ENCODE measurements at regions not wholly inside any gene's neighbourhood (a gene's known extent, or its start where the extent isn't known, plus 50 kb on each side); places are given as distances from the start of the nearest gene placed in this dataset.

DNA sequence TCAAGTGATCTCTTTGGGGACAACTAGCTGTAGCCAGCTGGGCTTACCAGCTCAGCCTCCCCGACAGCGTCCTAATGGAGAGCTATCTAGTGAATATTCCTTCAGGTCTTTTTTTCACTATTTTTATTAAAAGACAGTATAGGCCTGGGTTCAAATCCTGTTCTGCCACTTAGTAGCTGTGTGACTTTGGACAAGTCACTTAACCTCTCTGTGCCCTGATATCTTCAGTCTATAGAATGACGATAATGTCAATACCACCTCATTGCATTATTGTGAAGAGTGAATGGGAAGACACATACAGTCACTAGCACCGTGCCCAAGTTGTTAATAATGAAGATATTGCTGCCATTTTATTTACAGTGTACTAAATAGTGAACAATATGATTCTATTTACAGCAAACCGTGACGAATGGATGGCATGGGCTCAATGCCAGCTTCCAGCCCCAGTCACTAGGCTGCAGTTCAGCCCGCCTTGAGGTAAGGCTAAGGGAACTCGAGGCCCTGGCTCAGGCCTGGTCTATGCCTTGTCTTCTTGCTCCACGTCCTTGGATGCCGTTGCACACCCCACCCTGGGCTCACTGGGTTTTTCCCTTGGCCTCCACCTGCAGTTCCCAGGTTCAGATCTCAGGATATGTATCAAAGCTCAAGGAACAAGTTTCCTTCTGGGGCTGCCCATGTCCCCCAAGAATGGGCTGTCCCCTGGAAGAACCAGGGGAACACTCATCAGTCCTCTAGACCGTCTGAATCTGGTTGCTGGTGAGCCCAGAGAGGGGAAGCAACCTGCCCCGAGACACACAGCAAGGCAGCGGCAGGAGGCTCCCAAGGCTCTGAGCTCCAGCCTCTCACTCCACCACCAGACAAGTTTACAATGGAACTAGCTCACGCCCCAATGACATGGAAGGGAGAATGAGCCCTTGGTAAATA, 95.4 kb upstream of the TNRC6C start:
- no peak overlapping the region for H3K27ac ChIP-seq (ENCODE audit: low read length)
- H3K4me2 ChIP-seq (ENCODE audit: low read length) = no peak overlapping the region

DNA sequence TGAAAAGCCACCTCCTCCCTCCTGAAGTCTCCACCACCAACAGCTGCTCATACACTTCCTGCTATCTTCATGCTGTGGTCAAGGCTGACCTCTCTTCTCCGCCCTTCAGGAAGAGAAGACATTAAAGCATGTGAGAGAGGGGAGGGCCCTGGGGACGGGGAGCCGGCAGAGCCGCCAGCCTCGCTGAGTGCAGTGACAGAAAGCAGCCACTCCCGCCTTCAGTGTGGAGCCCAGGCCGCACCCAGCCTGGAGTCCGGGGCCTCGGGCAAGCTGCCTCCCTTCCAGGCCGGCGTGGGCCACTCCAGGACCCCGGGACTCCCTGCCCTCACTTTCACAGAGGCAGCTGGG, 94.7 kb upstream of the TNRC6C start:
- Histone ChIP-seq H3K79me2 (ENCODE audit: low read length) (no peaks in the 10 kb centered on the region), H3K27ac (ENCODE audit: low read length) (no peak overlapping the region), H3K4me2 (ENCODE audit: low read length) (no peak overlapping the region), H4K20me1 (ENCODE audit: insufficient read depth, low read length) (no peaks in the 10 kb centered on the region), H3K4me1 (ENCODE audit: low read length) (peaks cover 23% of the 10 kb centered on the region), H3K9ac (ENCODE audit: low read length) (no peak overlapping the region), H3K36me3 (replicated peaks; ENCODE audit: low read depth, low read length) (no peaks in the 10 kb centered on the region), H3K9me3 (ENCODE audit: insufficient read depth, low read length) (no peaks in the 10 kb centered on the region), H2AFZ (ENCODE audit: low read depth, low read length) (no peak overlapping the region), H3K27me3 (ENCODE audit: low read depth, low read length) (peaks cover 18% of the 10 kb centered on the region), H3K4me3 (ENCODE audit: low read length) (no peak overlapping the region)
- TF ChIP-seq EZH2phosphoT487 (IDR thresholded peaks at IDR 0.05; ENCODE audit: low read depth) = no peak
- TF ChIP-seq, protein P1, sequence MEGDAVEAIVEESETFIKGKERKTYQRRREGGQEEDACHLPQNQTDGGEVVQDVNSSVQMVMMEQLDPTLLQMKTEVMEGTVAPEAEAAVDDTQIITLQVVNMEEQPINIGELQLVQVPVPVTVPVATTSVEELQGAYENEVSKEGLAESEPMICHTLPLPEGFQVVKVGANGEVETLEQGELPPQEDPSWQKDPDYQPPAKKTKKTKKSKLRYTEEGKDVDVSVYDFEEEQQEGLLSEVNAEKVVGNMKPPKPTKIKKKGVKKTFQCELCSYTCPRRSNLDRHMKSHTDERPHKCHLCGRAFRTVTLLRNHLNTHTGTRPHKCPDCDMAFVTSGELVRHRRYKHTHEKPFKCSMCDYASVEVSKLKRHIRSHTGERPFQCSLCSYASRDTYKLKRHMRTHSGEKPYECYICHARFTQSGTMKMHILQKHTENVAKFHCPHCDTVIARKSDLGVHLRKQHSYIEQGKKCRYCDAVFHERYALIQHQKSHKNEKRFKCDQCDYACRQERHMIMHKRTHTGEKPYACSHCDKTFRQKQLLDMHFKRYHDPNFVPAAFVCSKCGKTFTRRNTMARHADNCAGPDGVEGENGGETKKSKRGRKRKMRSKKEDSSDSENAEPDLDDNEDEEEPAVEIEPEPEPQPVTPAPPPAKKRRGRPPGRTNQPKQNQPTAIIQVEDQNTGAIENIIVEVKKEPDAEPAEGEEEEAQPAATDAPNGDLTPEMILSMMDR (IDR thresholded peaks at IDR 0.05; ENCODE audit: low read depth, low read length) = no peak

More for the DNA sequence above, 95.4 kb upstream of the TNRC6C start:
- Histone ChIP-seq H3K9ac (ENCODE audit: low read length) (no peak overlapping the region), H3K4me1 (ENCODE audit: low read length) (peaks cover 17% of the 10 kb centered on the region), H3K79me2 (ENCODE audit: low read length) (no peaks in the 10 kb centered on the region), H4K20me1 (ENCODE audit: insufficient read depth, low read length) (no peaks in the 10 kb centered on the region), H3K9me3 (ENCODE audit: insufficient read depth, low read length) (no peaks in the 10 kb centered on the region), H3K36me3 (replicated peaks; ENCODE audit: low read depth, low read length) (no peaks in the 10 kb centered on the region), H3K27me3 (ENCODE audit: low read depth, low read length) (peaks cover 15% of the 10 kb centered on the region), H2AFZ (ENCODE audit: low read depth, low read length) (no peak overlapping the region), H3K4me3 (ENCODE audit: low read length) (no peak overlapping the region)
- TF ChIP-seq, protein P1 (IDR thresholded peaks at IDR 0.05; ENCODE audit: low read depth, low read length) = no peak
- no peak for TF ChIP-seq EZH2phosphoT487 (IDR thresholded peaks at IDR 0.05; ENCODE audit: low read depth)

- H3K9me3 ChIP-seq (ENCODE audit: insufficient read depth, low read length) = no peaks in the 10 kb centered on the region
- no peak overlapping the region for H3K4me3 ChIP-seq (ENCODE audit: low read length)
- no peaks in the 10 kb centered on the region for H3K79me2 ChIP-seq (ENCODE audit: low read length)
- H3K4me1 ChIP-seq (ENCODE audit: low read length) = peaks cover 30% of the 10 kb centered on the region
- no peak overlapping the region for H3K4me2 ChIP-seq (ENCODE audit: low read length)
- no peak overlapping the region for H3K9ac ChIP-seq (ENCODE audit: low read length)
- H3K36me3 ChIP-seq (replicated peaks; ENCODE audit: low read depth, low read length) = no peaks in the 10 kb centered on the region
- H4K20me1 ChIP-seq (ENCODE audit: insufficient read depth, low read length) = no peaks in the 10 kb centered on the region
- no peak overlapping the region for H3K27ac ChIP-seq (ENCODE audit: low read length)
- TF ChIP-seq, protein P1 (IDR thresholded peaks at IDR 0.05; ENCODE audit: low read depth, low read length) = no peak
- TF ChIP-seq EZH2phosphoT487 (IDR thresholded peaks at IDR 0.05; ENCODE audit: low read depth) = no peak
- peaks cover 16% of the 10 kb centered on the region for H3K27me3 ChIP-seq (ENCODE audit: low read depth, low read length)
- no peak overlapping the region for H2AFZ ChIP-seq (ENCODE audit: low read depth, low read length)
These were observed 94.0 kb upstream of the TNRC6C start for GRCh38 chr17:77864234-77865111.

- Histone ChIP-seq H2AFZ (ENCODE audit: low read depth, low read length) (no peak overlapping the region), H3K36me3 (replicated peaks; ENCODE audit: low read depth, low read length) (no peaks in the 10 kb centered on the region), H3K9me3 (ENCODE audit: insufficient read depth, low read length) (no peaks in the 10 kb centered on the region), H4K20me1 (ENCODE audit: insufficient read depth, low read length) (no peaks in the 10 kb centered on the region), H3K27ac (ENCODE audit: low read length) (no peak overlapping the region), H3K79me2 (ENCODE audit: low read length) (no peaks in the 10 kb centered on the region), H3K4me3 (ENCODE audit: low read length) (no peak overlapping the region), H3K27me3 (ENCODE audit: low read depth, low read length) (peaks cover 16% of the 10 kb centered on the region), H3K4me2 (ENCODE audit: low read length) (no peak overlapping the region), H3K4me1 (ENCODE audit: low read length) (peaks cover 36% of the 10 kb centered on the region), H3K9ac (ENCODE audit: low read length) (no peak overlapping the region)
- TF ChIP-seq EZH2phosphoT487 (IDR thresholded peaks at IDR 0.05; ENCODE audit: low read depth) = no peak
- TF ChIP-seq, protein P1 (IDR thresholded peaks at IDR 0.05; ENCODE audit: low read depth, low read length) = no peak
These were observed 93.3 kb upstream of the TNRC6C start for GRCh38 chr17:77865112-77865611.

Measured in OCI-LY3 (cell line).